ENCODE measurements at regions not wholly inside any gene's neighbourhood (a gene's known extent, or its start where the extent isn't known, plus 50 kb on each side); places are given as distances from the start of the nearest gene placed in this dataset.

- RAD21 ChIA-PET (ENCODE audit: low non-redundant PET in 1 of 2, low total read pairs in 2 of 2, uncharacterized antibody in 2 of 2, unreplicated experiment in 2 of 2) = no interaction called here
- CTCF ChIA-PET = no interaction called here
- no peaks in the 10 kb centered on the region for H3K27me3 ChIP-seq (ENCODE audit: insufficient read depth, low read length)
- no peak overlapping the region for H3K4me3 ChIP-seq (replicated peaks in 1 of 2; ENCODE audit: low read depth in 1 of 2, low read length in 2 of 2)
- H3K79me2 ChIP-seq (ENCODE audit: insufficient read depth, low read length) = no peaks in the 10 kb centered on the region
- no peak overlapping the region for H3K4me2 ChIP-seq (ENCODE audit: low read length)
- TF ChIP-seq YY1 (IDR thresholded peaks at IDR 0.05; ENCODE audit: extremely low read depth, insufficient replicate concordance, low read depth, low read length) = no peak
- no peak for TF ChIP-seq TCF7L2 (IDR thresholded peaks at IDR 0.05; ENCODE audit: borderline replicate concordance, extremely low read depth, insufficient read depth, insufficient read length)
- TF ChIP-seq MAX (IDR thresholded peaks at IDR 0.05) = no peak
- TF ChIP-seq CBX3 (IDR thresholded peaks at IDR 0.05; ENCODE audit: low read depth) = no peak
- TF ChIP-seq CEBPB (IDR thresholded peaks at IDR 0.05; ENCODE audit: low read depth) = no peak
- no peak for TF ChIP-seq REST (IDR thresholded peaks at IDR 0.05; ENCODE audit: low read depth)
- TF ChIP-seq POLR2AphosphoS5 (IDR thresholded peaks at IDR 0.05; ENCODE audit: low read depth, low read length) = no peak
- TF ChIP-seq ZFX (IDR thresholded peaks at IDR 0.05) = no peak
- no peak for TF ChIP-seq ATF3 (IDR thresholded peaks at IDR 0.05)
- no peak for TF ChIP-seq CTCF (IDR thresholded peaks at IDR 0.05 in 2 of 3, conservative IDR thresholded peaks at IDR 0.05 in 1 of 3; ENCODE audit: borderline replicate concordance in 1 of 3, insufficient read depth in 1 of 3, low read depth in 2 of 3, low read length in 2 of 3)
- TF ChIP-seq EGR1 (IDR thresholded peaks at IDR 0.05; ENCODE audit: low read depth) = no peak
- no peak for TF ChIP-seq ZBTB33 (IDR thresholded peaks at IDR 0.05; ENCODE audit: extremely low read depth, insufficient replicate concordance, low read length)
- TF ChIP-seq JUND (IDR thresholded peaks at IDR 0.05) = no peak
- no peak for TF ChIP-seq EZH2phosphoT487 (IDR thresholded peaks at IDR 0.05; ENCODE audit: borderline replicate concordance)
- no peaks in the 10 kb centered on the region for H3K36me3 ChIP-seq (ENCODE audit: control insufficient read depth in 1 of 2, insufficient read depth in 2 of 2, low read length in 2 of 2)
- no TSS peak for BruUV-seq (replicated peaks)
- ATAC-seq (no peak), DNase-seq (ENCODE audit: low read depth, low spot score) (no peak)
- no peaks in the 10 kb centered on the region for H3K4me1 ChIP-seq (ENCODE audit: control insufficient read depth in 1 of 2, insufficient read depth in 2 of 2, low read length in 2 of 2)
- no peaks in the 10 kb centered on the region for H4K20me1 ChIP-seq (ENCODE audit: insufficient read depth)
- no peak overlapping the region for H3K27ac ChIP-seq (ENCODE audit: low read depth, low read length)
- POLR2A ChIA-PET = no interaction called here
- H3K9me3 ChIP-seq (ENCODE audit: control insufficient read depth in 1 of 2, insufficient read depth in 1 of 2, low read depth in 1 of 2, low read length in 2 of 2) = peaks cover 0 to 15% of the 10 kb centered on the region in 2 experiments; a peak in 2 of 4 replicates
- no peak overlapping the region for H3K9ac ChIP-seq (ENCODE audit: low read length)
- intact Hi-C loops (cut with micrococcal nuclease) = no loop called here
- H2AFZ ChIP-seq (ENCODE audit: low read depth, low read length, poor library complexity, severe bottlenecking) = no peak overlapping the region
- no peaks in the 10 kb centered on the region for H3K9me2 ChIP-seq (ENCODE audit: insufficient read depth)
Observed at GRCh38 chr21:20440338-20440737, 557.9 kb upstream of the NCAM2 start.

Measured in HCT116 (cell line).